OCI-LY7 (cell line): ENCODE measurements at regions not wholly inside any gene's neighbourhood (a gene's known extent, or its start where the extent isn't known, plus 50 kb on each side); places are given as distances from the start of the nearest gene placed in this dataset.

Source experiments
- EZH2phosphoT487 ChIP-seq: fragments of 200-600 bp; sonication (generic); IDR thresholded peaks from 2 replicates; pipeline ENCODE4 v1.6.1; 2018; ENCODE audit warnings: low read depth, borderline replicate concordance, mild to moderate bottlenecking, mixed run types, antibody characterized with exemption, low read length, moderate library complexity, mixed read lengths
- TF ChIP-seq, protein P1 (sequence below): fragments of 200-600 bp; sonication (generic); conservative IDR thresholded peaks from 2 replicates; pipeline ENCODE4 v1.5.1; 2014; ENCODE audit warnings: mild to moderate bottlenecking, antibody characterized with exemption, low read length, moderate library complexity, mixed read lengths

DNA sequence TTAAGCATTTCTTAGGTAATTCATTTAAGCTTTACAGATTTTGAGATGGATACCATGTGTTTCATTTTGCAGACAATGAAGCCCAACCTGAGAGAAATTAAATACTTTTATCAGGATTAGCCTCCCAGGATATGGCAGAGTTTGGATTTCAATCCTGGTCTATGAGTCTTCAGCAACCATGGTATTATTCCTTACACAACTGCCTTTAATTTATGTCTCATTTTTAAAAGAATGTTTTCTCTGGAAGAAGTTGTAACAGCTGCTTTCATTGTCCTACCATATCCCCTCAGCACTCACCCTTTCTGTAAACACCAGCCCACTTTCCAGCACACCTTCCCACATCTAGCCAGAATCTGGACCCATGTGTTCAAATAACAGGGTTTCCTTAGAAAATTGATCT, 863.7 kb upstream of the VRK2 start:
- TF ChIP-seq, protein P1, sequence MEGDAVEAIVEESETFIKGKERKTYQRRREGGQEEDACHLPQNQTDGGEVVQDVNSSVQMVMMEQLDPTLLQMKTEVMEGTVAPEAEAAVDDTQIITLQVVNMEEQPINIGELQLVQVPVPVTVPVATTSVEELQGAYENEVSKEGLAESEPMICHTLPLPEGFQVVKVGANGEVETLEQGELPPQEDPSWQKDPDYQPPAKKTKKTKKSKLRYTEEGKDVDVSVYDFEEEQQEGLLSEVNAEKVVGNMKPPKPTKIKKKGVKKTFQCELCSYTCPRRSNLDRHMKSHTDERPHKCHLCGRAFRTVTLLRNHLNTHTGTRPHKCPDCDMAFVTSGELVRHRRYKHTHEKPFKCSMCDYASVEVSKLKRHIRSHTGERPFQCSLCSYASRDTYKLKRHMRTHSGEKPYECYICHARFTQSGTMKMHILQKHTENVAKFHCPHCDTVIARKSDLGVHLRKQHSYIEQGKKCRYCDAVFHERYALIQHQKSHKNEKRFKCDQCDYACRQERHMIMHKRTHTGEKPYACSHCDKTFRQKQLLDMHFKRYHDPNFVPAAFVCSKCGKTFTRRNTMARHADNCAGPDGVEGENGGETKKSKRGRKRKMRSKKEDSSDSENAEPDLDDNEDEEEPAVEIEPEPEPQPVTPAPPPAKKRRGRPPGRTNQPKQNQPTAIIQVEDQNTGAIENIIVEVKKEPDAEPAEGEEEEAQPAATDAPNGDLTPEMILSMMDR: no peak
- no peak for TF ChIP-seq EZH2phosphoT487
